OCI-LY7 (cell line): ENCODE measurements at regions not wholly inside any gene's neighbourhood (a gene's known extent, or its start where the extent isn't known, plus 50 kb on each side); places are given as distances from the start of the nearest gene placed in this dataset.

Experiments
- BruUV-seq: library from RNA; stranded (reverse); fragments of 400-500 nt; replicated peaks from 2 replicates; lab custom pipeline; 2021; lab: Mats Ljungman, UMichigan
- CTCF ChIA-PET: fragments of 300-600 bp; sonication (Branson Sonifier 250); formaldehyde crosslinking; loops from one replicate; lab custom pipeline; 2022; ENCODE audit warnings: antibody characterized with exemption; ENCODE audit not compliant: unreplicated experiment; lab: Charles Lee
- POLR2A ChIA-PET: fragments of 300-600 bp; sonication (Branson Sonifier 250); formaldehyde crosslinking; loops from one replicate; lab custom pipeline; 2022; ENCODE audit warnings: antibody characterized with exemption; lab: Charles Lee
- DNase-seq: peaks from one replicate; pipeline ENCODE4 v3.0.0-alpha.2; 2015; ENCODE audit warnings: low spot score
- H2AFZ ChIP-seq: fragments of 200-600 bp; sonication (generic), shearing (Covaris generic); 2 replicates; pipeline ENCODE4 v1.6.1; 2014; ENCODE audit warnings: mild to moderate bottlenecking, antibody characterized with exemption, low read length, moderate library complexity
- H3K27ac ChIP-seq: fragments of 200-600 bp; sonication (generic); 2 replicates; pipeline ENCODE4 v1.5.1; 2014; ENCODE audit warnings: mixed run types, low read depth, mild to moderate bottlenecking, moderate library complexity, low read length, inconsistent platforms; ENCODE audit not compliant: poor library complexity, severe bottlenecking
- H3K36me3 ChIP-seq: fragments of 200-600 bp; sonication (generic); 2 replicates; pipeline ENCODE4 v1.6.1; 2014; ENCODE audit warnings: mild to moderate bottlenecking, antibody characterized with exemption, low read length, moderate library complexity, mixed read lengths; ENCODE audit not compliant: insufficient read depth
- H3K4me1 ChIP-seq: fragments of 200-600 bp; sonication (generic); 2 replicates; pipeline ENCODE4 v1.5.1; 2014; ENCODE audit warnings: mild to moderate bottlenecking, low read length; ENCODE audit not compliant: insufficient read depth, poor library complexity, severe bottlenecking
- H3K4me2 ChIP-seq: fragments of 200-600 bp; sonication (generic); 2 replicates; pipeline ENCODE4 v1.6.1; 2014; ENCODE audit warnings: mild to moderate bottlenecking, low read length
- H3K4me3 ChIP-seq: fragments of 200-600 bp; sonication (generic); 2 replicates; pipeline ENCODE4 v1.5.1; 2014; ENCODE audit warnings: mild to moderate bottlenecking, low read depth, low read length; ENCODE audit not compliant: poor library complexity, severe bottlenecking
- H3K79me2 ChIP-seq: fragments of 200-600 bp; sonication (generic); 2 replicates; pipeline ENCODE4 v1.6.1; 2016; ENCODE audit warnings: low read depth, mild to moderate bottlenecking, low read length, moderate library complexity, mixed read lengths; ENCODE audit not compliant: insufficient read depth
- H3K9me2 ChIP-seq: fragments of 200-600 bp; sonication (generic); 2 replicates; pipeline ENCODE4 v1.6.1; 2016; ENCODE audit warnings: mild to moderate bottlenecking, low read length, mixed read lengths; ENCODE audit not compliant: insufficient read depth
- H3K9me3 ChIP-seq: fragments of 200-600 bp; sonication (generic); 2 replicates; pipeline ENCODE4 v1.6.1; 2014; ENCODE audit warnings: mild to moderate bottlenecking, mixed run types, low read length, mixed read lengths
- H4K20me1 ChIP-seq: fragments of 200-600 bp; sonication (generic); 2 replicates; pipeline ENCODE4 v1.6.1; 2014; ENCODE audit warnings: mild to moderate bottlenecking, antibody characterized with exemption, low read length, moderate library complexity, mixed read lengths; ENCODE audit not compliant: insufficient read depth
- CTCF ChIP-seq: fragments of 200-600 bp; sonication (generic); conservative IDR thresholded peaks from 2 replicates; pipeline ENCODE4 v1.5.1; 2014; ENCODE audit warnings: mild to moderate bottlenecking, antibody characterized with exemption, low read length, moderate library complexity, mixed read lengths
- EZH2phosphoT487 ChIP-seq: fragments of 200-600 bp; sonication (generic); IDR thresholded peaks from 2 replicates; pipeline ENCODE4 v1.6.1; 2018; ENCODE audit warnings: low read depth, borderline replicate concordance, mild to moderate bottlenecking, mixed run types, antibody characterized with exemption, low read length, moderate library complexity, mixed read lengths
- intact Hi-C: fragments of 100-400 bp; cut with micrococcal nuclease; formaldehyde crosslinking; loops from one replicate; pipeline ENCODE4 v1.10.0; 2022; ENCODE audit not compliant: unreplicated experiment

- no TSS peak for BruUV-seq
- Histone ChIP-seq H3K4me1 (no peaks in the 10 kb centered on the region), H3K4me2 (no peak overlapping the region), H3K27ac (no peak overlapping the region), H4K20me1 (no peaks in the 10 kb centered on the region), H3K9me2 (no peaks in the 10 kb centered on the region), H3K4me3 (no peak overlapping the region), H3K36me3 (no peaks in the 10 kb centered on the region), H2AFZ (no peak overlapping the region), H3K79me2 (no peaks in the 10 kb centered on the region), H3K9me3 (no peaks in the 10 kb centered on the region)
- POLR2A ChIA-PET: interaction anchor here (0.7 to 1.0 kb wide), 2 partner anchors 16 to 135 kb away, joined by 3 read pairs; no protein-coding TSS in a partner anchor
- DNase-seq: no peak
- intact Hi-C loops: no loop called here
- CTCF ChIA-PET: no interaction called here
- TF ChIP-seq EZH2phosphoT487: no peak
- TF ChIP-seq CTCF: no peak
Observed at GRCh38 chr18:2263303-2263890, 307.9 kb downstream of the METTL4 start.

- BruUV-seq: no TSS peak
- no peaks in the 10 kb centered on the region for H3K79me2 ChIP-seq
- intact Hi-C loops: loop anchor here (5.0 kb wide), 1 partner anchor 52 kb away; no protein-coding TSS in a partner anchor
- H3K9me2 ChIP-seq: no peaks in the 10 kb centered on the region
- no peaks in the 10 kb centered on the region for H3K36me3 ChIP-seq
- TF ChIP-seq CTCF (no peak), EZH2phosphoT487 (no peak)
- no peak overlapping the region for H3K4me2 ChIP-seq
- ChIA-PET CTCF (no interaction called here), POLR2A (interaction anchor here (0.7 kb wide), 1 partner anchor 54 kb away, joined by 3 read pairs; no protein-coding TSS in a partner anchor)
- no peaks in the 10 kb centered on the region for H3K9me3 ChIP-seq
- H3K4me3 ChIP-seq: no peak overlapping the region
- H2AFZ ChIP-seq: no peak overlapping the region
- DNase-seq: no peak
- no peaks in the 10 kb centered on the region for H3K4me1 ChIP-seq
- H3K27ac ChIP-seq: no peak overlapping the region
- no peaks in the 10 kb centered on the region for H4K20me1 ChIP-seq
Observed at GRCh38 chr18:2274613-2275012, 296.7 kb downstream of the METTL4 start.

GRCh38 chr18:2281086-2281485 lies 290.2 kb downstream of the METTL4 start:
- no TSS peak for BruUV-seq
- H3K9me3 ChIP-seq: no peaks in the 10 kb centered on the region
- no peak for TF ChIP-seq CTCF
- no peak for TF ChIP-seq EZH2phosphoT487
- no peak overlapping the region for H3K27ac ChIP-seq
- ChIA-PET POLR2A (no interaction called here), CTCF (no interaction called here)
- no peaks in the 10 kb centered on the region for H4K20me1 ChIP-seq
- H3K79me2 ChIP-seq: no peaks in the 10 kb centered on the region
- no peaks in the 10 kb centered on the region for H3K36me3 ChIP-seq
- no peaks in the 10 kb centered on the region for H3K9me2 ChIP-seq
- no peaks in the 10 kb centered on the region for H3K4me1 ChIP-seq
- H3K4me3 ChIP-seq: no peak overlapping the region
- intact Hi-C loops: no loop called here
- DNase-seq: no peak
- no peak overlapping the region for H3K4me2 ChIP-seq
- no peak overlapping the region for H2AFZ ChIP-seq
